OCI-LY7 (cell line): ENCODE measurements at regions not wholly inside any gene's neighbourhood (a gene's known extent, or its start where the extent isn't known, plus 50 kb on each side); places are given as distances from the start of the nearest gene placed in this dataset.

ENCODE experiments used
- BruUV-seq: library from RNA; stranded (reverse); fragments of 400-500 nt; replicated peaks from 2 replicates; lab custom pipeline; 2021; lab: Mats Ljungman, UMichigan
- CTCF ChIA-PET: fragments of 300-600 bp; sonication (Branson Sonifier 250); formaldehyde crosslinking; loops from one replicate; lab custom pipeline; 2022; ENCODE audit warnings: antibody characterized with exemption; ENCODE audit not compliant: unreplicated experiment; lab: Charles Lee
- POLR2A ChIA-PET: fragments of 300-600 bp; sonication (Branson Sonifier 250); formaldehyde crosslinking; loops from one replicate; lab custom pipeline; 2022; ENCODE audit warnings: antibody characterized with exemption; lab: Charles Lee
- DNase-seq: peaks from one replicate; pipeline ENCODE4 v3.0.0-alpha.2; 2015; ENCODE audit warnings: low spot score
- H2AFZ ChIP-seq: fragments of 200-600 bp; sonication (generic), shearing (Covaris generic); 2 replicates; pipeline ENCODE4 v1.6.1; 2014; ENCODE audit warnings: mild to moderate bottlenecking, antibody characterized with exemption, low read length, moderate library complexity
- H3K27ac ChIP-seq: fragments of 200-600 bp; sonication (generic); 2 replicates; pipeline ENCODE4 v1.5.1; 2014; ENCODE audit warnings: mixed run types, low read depth, mild to moderate bottlenecking, moderate library complexity, low read length, inconsistent platforms; ENCODE audit not compliant: poor library complexity, severe bottlenecking
- H3K36me3 ChIP-seq: fragments of 200-600 bp; sonication (generic); 2 replicates; pipeline ENCODE4 v1.6.1; 2014; ENCODE audit warnings: mild to moderate bottlenecking, antibody characterized with exemption, low read length, moderate library complexity, mixed read lengths; ENCODE audit not compliant: insufficient read depth
- H3K4me1 ChIP-seq: fragments of 200-600 bp; sonication (generic); 2 replicates; pipeline ENCODE4 v1.5.1; 2014; ENCODE audit warnings: mild to moderate bottlenecking, low read length; ENCODE audit not compliant: insufficient read depth, poor library complexity, severe bottlenecking
- H3K4me2 ChIP-seq: fragments of 200-600 bp; sonication (generic); 2 replicates; pipeline ENCODE4 v1.6.1; 2014; ENCODE audit warnings: mild to moderate bottlenecking, low read length
- H3K4me3 ChIP-seq: fragments of 200-600 bp; sonication (generic); 2 replicates; pipeline ENCODE4 v1.5.1; 2014; ENCODE audit warnings: mild to moderate bottlenecking, low read depth, low read length; ENCODE audit not compliant: poor library complexity, severe bottlenecking
- H3K79me2 ChIP-seq: fragments of 200-600 bp; sonication (generic); 2 replicates; pipeline ENCODE4 v1.6.1; 2016; ENCODE audit warnings: low read depth, mild to moderate bottlenecking, low read length, moderate library complexity, mixed read lengths; ENCODE audit not compliant: insufficient read depth
- H3K9me2 ChIP-seq: fragments of 200-600 bp; sonication (generic); 2 replicates; pipeline ENCODE4 v1.6.1; 2016; ENCODE audit warnings: mild to moderate bottlenecking, low read length, mixed read lengths; ENCODE audit not compliant: insufficient read depth
- H3K9me3 ChIP-seq: fragments of 200-600 bp; sonication (generic); 2 replicates; pipeline ENCODE4 v1.6.1; 2014; ENCODE audit warnings: mild to moderate bottlenecking, mixed run types, low read length, mixed read lengths
- H4K20me1 ChIP-seq: fragments of 200-600 bp; sonication (generic); 2 replicates; pipeline ENCODE4 v1.6.1; 2014; ENCODE audit warnings: mild to moderate bottlenecking, antibody characterized with exemption, low read length, moderate library complexity, mixed read lengths; ENCODE audit not compliant: insufficient read depth
- CTCF ChIP-seq: fragments of 200-600 bp; sonication (generic); conservative IDR thresholded peaks from 2 replicates; pipeline ENCODE4 v1.5.1; 2014; ENCODE audit warnings: mild to moderate bottlenecking, antibody characterized with exemption, low read length, moderate library complexity, mixed read lengths
- EZH2phosphoT487 ChIP-seq: fragments of 200-600 bp; sonication (generic); IDR thresholded peaks from 2 replicates; pipeline ENCODE4 v1.6.1; 2018; ENCODE audit warnings: low read depth, borderline replicate concordance, mild to moderate bottlenecking, mixed run types, antibody characterized with exemption, low read length, moderate library complexity, mixed read lengths
- intact Hi-C: fragments of 100-400 bp; cut with micrococcal nuclease; formaldehyde crosslinking; loops from one replicate; pipeline ENCODE4 v1.10.0; 2022; ENCODE audit not compliant: unreplicated experiment

GRCh38 chr6:102562713-102563112 is 1169.2 kb downstream of the GRIK2 start:
- H3K9me3 ChIP-seq = no peaks in the 10 kb centered on the region
- no peaks in the 10 kb centered on the region for H3K36me3 ChIP-seq
- no peak for DNase-seq
- no peak overlapping the region for H3K4me2 ChIP-seq
- intact Hi-C loops = no loop called here
- TF ChIP-seq EZH2phosphoT487 = no peak
- no peak for TF ChIP-seq CTCF
- H2AFZ ChIP-seq = no peak overlapping the region
- no peaks in the 10 kb centered on the region for H3K79me2 ChIP-seq
- H3K4me1 ChIP-seq = no peaks in the 10 kb centered on the region
- no peak overlapping the region for H3K27ac ChIP-seq
- no peaks in the 10 kb centered on the region for H4K20me1 ChIP-seq
- no peak overlapping the region for H3K4me3 ChIP-seq
- no TSS peak for BruUV-seq
- H3K9me2 ChIP-seq = no peaks in the 10 kb centered on the region
- ChIA-PET CTCF (no interaction called here), POLR2A (interaction anchor here (0.7 to 1.5 kb wide), 2 partner anchors 13 to 14 kb away, joined by 3 to 4 read pairs; no protein-coding TSS in a partner anchor)

DNA sequence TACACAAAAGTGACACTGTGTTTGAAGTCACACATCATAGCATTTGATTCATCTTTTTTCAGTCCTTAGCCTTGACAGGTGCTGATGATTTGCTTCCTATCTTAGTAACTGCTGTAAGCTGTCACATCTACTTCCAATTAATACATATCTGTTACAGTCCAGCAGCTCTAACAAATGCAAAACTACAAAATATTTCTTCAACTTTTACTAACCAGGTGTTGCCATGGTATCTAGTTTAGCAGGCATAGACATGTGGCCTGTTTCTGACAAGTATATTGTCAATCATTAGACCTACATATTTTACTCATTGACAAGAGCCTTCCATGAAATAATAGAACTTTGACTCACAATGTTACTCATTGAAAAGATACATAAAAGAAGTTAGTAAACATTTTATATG is 1159.7 kb downstream of the GRIK2 start:
- no peaks in the 10 kb centered on the region for H3K79me2 ChIP-seq
- H3K9me2 ChIP-seq = no peaks in the 10 kb centered on the region
- ChIA-PET POLR2A (interaction anchor here (1.0 kb wide), 1 partner anchor 280 kb away, joined by 3 read pairs; no protein-coding TSS in a partner anchor), CTCF (no interaction called here)
- DNase-seq = no peak
- no peaks in the 10 kb centered on the region for H3K9me3 ChIP-seq
- TF ChIP-seq CTCF = no peak
- TF ChIP-seq EZH2phosphoT487 = no peak
- no peak overlapping the region for H3K4me3 ChIP-seq
- BruUV-seq = no TSS peak
- H3K27ac ChIP-seq = no peak overlapping the region
- intact Hi-C loops = no loop called here
- H3K4me2 ChIP-seq = no peak overlapping the region
- H2AFZ ChIP-seq = no peak overlapping the region
- no peaks in the 10 kb centered on the region for H3K36me3 ChIP-seq
- H3K4me1 ChIP-seq = no peaks in the 10 kb centered on the region
- no peaks in the 10 kb centered on the region for H4K20me1 ChIP-seq

DNA sequence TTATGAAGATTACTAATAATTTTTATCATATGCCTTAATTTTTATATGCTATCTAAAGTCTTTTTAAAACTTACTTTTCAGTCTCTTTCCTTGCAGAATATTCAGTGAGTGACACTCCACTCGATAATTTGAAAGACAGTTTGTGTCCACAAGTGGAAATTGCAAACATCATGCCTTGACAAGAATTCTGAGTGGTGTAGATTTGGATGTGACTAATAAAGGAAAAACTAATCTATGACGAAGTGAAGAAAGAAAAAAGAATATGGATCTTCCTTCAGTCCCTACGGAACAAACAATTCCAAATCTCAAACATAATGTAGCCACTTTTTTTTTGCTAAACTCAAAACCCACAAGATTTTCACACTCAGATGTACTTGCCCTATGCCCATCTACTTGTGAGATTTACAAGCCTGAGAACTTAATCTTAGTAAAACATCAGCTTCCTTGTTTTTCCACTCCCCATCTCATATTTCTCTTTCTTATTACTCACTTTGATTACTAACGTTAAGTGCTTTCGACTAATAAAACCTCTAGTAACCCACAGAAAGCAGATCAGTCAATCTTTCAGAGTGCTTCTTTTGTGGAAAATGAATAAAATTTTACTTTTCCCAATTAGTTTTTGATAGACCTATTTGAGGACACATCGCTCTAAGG is 1155.8 kb downstream of the GRIK2 start:
- H2AFZ ChIP-seq = no peak overlapping the region
- no peaks in the 10 kb centered on the region for H3K9me3 ChIP-seq
- POLR2A ChIA-PET = interaction anchor here (1.7 kb wide), 1 partner anchor 13 kb away, joined by 4 read pairs; no protein-coding TSS in a partner anchor
- no peak for TF ChIP-seq CTCF
- no peak for TF ChIP-seq EZH2phosphoT487
- no peaks in the 10 kb centered on the region for H3K36me3 ChIP-seq
- H4K20me1 ChIP-seq = no peaks in the 10 kb centered on the region
- CTCF ChIA-PET = no interaction called here
- H3K27ac ChIP-seq = no peak overlapping the region
- intact Hi-C loops = no loop called here
- no peak overlapping the region for H3K4me2 ChIP-seq
- H3K9me2 ChIP-seq = no peaks in the 10 kb centered on the region
- no peaks in the 10 kb centered on the region for H3K4me1 ChIP-seq
- no peak overlapping the region for H3K4me3 ChIP-seq
- no peaks in the 10 kb centered on the region for H3K79me2 ChIP-seq
- BruUV-seq = no TSS peak
- DNase-seq = no peak
